NCI-H2171 treated with DMSO at 0.1 percent for 48 hours (cell line): ENCODE measurements at regions not wholly inside any gene's neighbourhood (a gene's known extent, or its start where the extent isn't known, plus 50 kb on each side); places are given as distances from the start of the nearest gene placed in this dataset.
A peak's percentile ranks its signal among the peaks of the same experiment; 100 is the strongest.
"Not testable (repeated sequence)": the region's sequence is repeated elsewhere in the genome, so short reads cannot be mapped to it uniquely, and the experiment has no call there.

Experiments
- DNase-seq: peaks from one replicate; lab custom pipeline; 2025; lab: John Stamatoyannopoulos, UW

- DNase-seq, result no peak
Measured at GRCh38 chr2:209181984-209182383, 241.9 kb upstream of the MAP2 start.

GRCh38 chr2:209186886-209187285 lies 237.0 kb upstream of the MAP2 start:
- not testable (repeated sequence) for DNase-seq

GRCh38 chr2:209189893-209190292 lies 234.0 kb upstream of the MAP2 start:
- no peak for DNase-seq

- peak; percentile 12 for DNase-seq
Measured at GRCh38 chr2:209191139-209191538, 232.7 kb upstream of the MAP2 start.

GRCh38 chr2:209194717-209195116 lies 229.1 kb upstream of the MAP2 start:
- DNase-seq, result no peak

GRCh38 chr2:209208211-209208610 lies 215.6 kb upstream of the MAP2 start:
- no peak for DNase-seq

- DNase-seq, result no peak
Measured at GRCh38 chr2:209209943-209210342, 213.9 kb upstream of the MAP2 start.

- DNase-seq, result no peak
Measured at GRCh38 chr2:209230560-209230959, 193.3 kb upstream of the MAP2 start.

GRCh38 chr2:209236377-209236776 lies 187.5 kb upstream of the MAP2 start:
- DNase-seq, result peak; percentile 44

- no peak for DNase-seq
Measured at GRCh38 chr2:209238765-209239584, 184.9 kb upstream of the MAP2 start.

GRCh38 chr2:209239585-209239938 lies 184.3 kb upstream of the MAP2 start:
- no peak for DNase-seq

- no peak for DNase-seq
Measured at GRCh38 chr2:209240204-209240603, 183.6 kb upstream of the MAP2 start.

- no peak for DNase-seq
Measured at GRCh38 chr2:209253544-209253943, 170.3 kb upstream of the MAP2 start.

GRCh38 chr2:209259767-209260166 lies 164.1 kb upstream of the MAP2 start:
- no peak for DNase-seq

GRCh38 chr2:209260281-209260680 lies 163.6 kb upstream of the MAP2 start:
- no peak for DNase-seq

- DNase-seq, result peak; percentile 17
Measured at GRCh38 chr2:209261366-209262053, 162.3 kb upstream of the MAP2 start.

- no peak for DNase-seq
Measured at GRCh38 chr2:209269024-209269423, 154.8 kb upstream of the MAP2 start.

- no peak for DNase-seq
Measured at GRCh38 chr2:209276000-209276399, 147.8 kb upstream of the MAP2 start.

GRCh38 chr2:209277444-209277843 lies 146.4 kb upstream of the MAP2 start:
- no peak for DNase-seq

- no peak for DNase-seq
Measured at GRCh38 chr2:209298601-209299000, 125.2 kb upstream of the MAP2 start.

- DNase-seq, result not testable (repeated sequence)
Measured at GRCh38 chr2:209299478-209299877, 124.4 kb upstream of the MAP2 start.

GRCh38 chr2:209300766-209301165 lies 123.1 kb upstream of the MAP2 start:
- DNase-seq, result not testable (repeated sequence)

- no peak for DNase-seq
Measured at GRCh38 chr2:209305026-209305425, 118.8 kb upstream of the MAP2 start.
